Left ventricle myocardium inferior (tissue), 1 donor: ENCODE measurements at regions not wholly inside any gene's neighbourhood (a gene's known extent, or its start where the extent isn't known, plus 50 kb on each side); places are given as distances from the start of the nearest gene placed in this dataset.

Source experiments
- DNase-seq: peaks from one replicate; pipeline ENCODE4 v3.0.0-alpha.2; 2020
- H3K27ac ChIP-seq: fragments of 200-600 bp; replicated peaks from 2 replicates; pipeline ENCODE4 v1.8.0; 2021
- H3K27me3 ChIP-seq: fragments of 200-600 bp; 2 replicates; pipeline ENCODE4 v1.8.0; 2021; ENCODE audit warnings: low read depth
- H3K36me3 ChIP-seq: fragments of 200-600 bp; 2 replicates; pipeline ENCODE4 v1.8.0; 2021
- H3K4me1 ChIP-seq: fragments of 200-600 bp; 2 replicates; pipeline ENCODE4 v1.8.0; 2021
- H3K4me3 ChIP-seq: fragments of 200-600 bp; 2 replicates; pipeline ENCODE4 v1.8.0; 2021; ENCODE audit warnings: mild to moderate bottlenecking, moderate library complexity
- H3K9me3 ChIP-seq: fragments of 200-600 bp; replicated peaks from 2 replicates; pipeline ENCODE4 v1.8.0; 2021
- CTCF ChIP-seq: fragments of 200-600 bp; IDR thresholded peaks from 2 replicates; pipeline ENCODE4 v1.8.0; 2021; ENCODE audit warnings: antibody characterized with exemption, mild to moderate bottlenecking, borderline replicate concordance
- intact Hi-C: fragments of 100-400 bp; cut with micrococcal nuclease; formaldehyde crosslinking; loops from one replicate; pipeline ENCODE4 v1.11.0; 2022
- donor health status: DM: no; HTN: yes; CAD: no; lungs with severe emphysema.

GRCh38 chr5:74334062-74334761 is 306.3 kb downstream of the ENC1 start:
- no peak overlapping the region for H3K4me3 ChIP-seq
- H3K27me3 ChIP-seq, result no peaks in the 10 kb centered on the region
- no peak for TF ChIP-seq CTCF
- no peaks in the 10 kb centered on the region for H3K4me1 ChIP-seq
- no peaks in the 10 kb centered on the region for H3K9me3 ChIP-seq
- intact Hi-C loops, result no loop called here
- no peak overlapping the region for H3K27ac ChIP-seq
- no peak for DNase-seq
- no peaks in the 10 kb centered on the region for H3K36me3 ChIP-seq

- DNase-seq, result no peak
- H3K4me1 ChIP-seq, result no peaks in the 10 kb centered on the region
- H3K4me3 ChIP-seq, result no peak overlapping the region
- H3K36me3 ChIP-seq, result no peaks in the 10 kb centered on the region
- intact Hi-C loops, result no loop called here
- no peaks in the 10 kb centered on the region for H3K9me3 ChIP-seq
- H3K27me3 ChIP-seq, result no peaks in the 10 kb centered on the region
- TF ChIP-seq CTCF, result no peak
- no peak overlapping the region for H3K27ac ChIP-seq
Observed at GRCh38 chr5:74333430-74333829, 307.1 kb downstream of the ENC1 start.

DNA sequence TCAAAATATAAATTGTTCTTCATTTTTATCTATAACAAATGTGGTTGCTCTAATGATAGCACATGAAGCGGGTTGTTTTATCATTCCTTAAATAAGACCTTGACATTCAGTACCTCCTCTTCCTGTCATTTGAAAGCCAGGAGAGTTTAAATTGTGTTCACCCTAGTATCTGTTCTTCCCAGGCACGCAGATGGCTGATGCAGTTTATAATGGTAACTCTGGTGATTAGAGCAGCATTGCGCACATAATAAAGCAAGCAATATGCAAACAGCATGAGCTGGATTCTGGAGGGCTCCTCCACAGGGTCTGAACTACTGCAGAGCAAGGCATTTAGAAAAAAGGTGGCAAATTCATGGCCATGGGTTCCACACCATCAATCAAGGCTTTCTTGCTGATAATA is 307.8 kb downstream of the ENC1 start:
- H3K27me3 ChIP-seq, result no peaks in the 10 kb centered on the region
- no peak for TF ChIP-seq CTCF
- intact Hi-C loops, result no loop called here
- H3K4me3 ChIP-seq, result no peak overlapping the region
- H3K27ac ChIP-seq, result no peak overlapping the region
- H3K4me1 ChIP-seq, result no peaks in the 10 kb centered on the region
- DNase-seq, result no peak
- no peaks in the 10 kb centered on the region for H3K36me3 ChIP-seq
- H3K9me3 ChIP-seq, result no peaks in the 10 kb centered on the region

DNA sequence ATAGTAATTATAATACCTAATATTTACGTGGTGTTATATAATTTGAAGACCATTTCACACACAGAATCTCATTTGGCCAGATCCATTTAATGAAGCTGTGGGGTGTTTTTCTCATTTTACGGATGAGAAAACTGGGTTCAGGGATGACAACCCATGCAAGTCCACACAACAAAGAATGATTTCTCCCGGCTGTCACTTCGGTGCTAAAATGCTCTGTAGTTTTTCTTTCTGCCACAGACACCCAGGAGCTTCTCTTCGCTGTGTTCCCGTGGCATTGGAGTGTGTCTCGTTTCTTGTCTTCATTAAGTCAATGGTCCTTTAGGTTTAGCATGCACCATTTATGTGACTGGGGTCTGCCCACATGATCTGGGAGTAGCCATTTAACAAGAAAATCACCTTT is 308.5 kb downstream of the ENC1 start:
- intact Hi-C loops, result no loop called here
- H3K36me3 ChIP-seq, result no peaks in the 10 kb centered on the region
- TF ChIP-seq CTCF, result no peak
- H3K4me3 ChIP-seq, result no peak overlapping the region
- H3K27me3 ChIP-seq, result no peaks in the 10 kb centered on the region
- H3K4me1 ChIP-seq, result no peaks in the 10 kb centered on the region
- H3K9me3 ChIP-seq, result no peaks in the 10 kb centered on the region
- no peak for DNase-seq
- no peak overlapping the region for H3K27ac ChIP-seq

DNA sequence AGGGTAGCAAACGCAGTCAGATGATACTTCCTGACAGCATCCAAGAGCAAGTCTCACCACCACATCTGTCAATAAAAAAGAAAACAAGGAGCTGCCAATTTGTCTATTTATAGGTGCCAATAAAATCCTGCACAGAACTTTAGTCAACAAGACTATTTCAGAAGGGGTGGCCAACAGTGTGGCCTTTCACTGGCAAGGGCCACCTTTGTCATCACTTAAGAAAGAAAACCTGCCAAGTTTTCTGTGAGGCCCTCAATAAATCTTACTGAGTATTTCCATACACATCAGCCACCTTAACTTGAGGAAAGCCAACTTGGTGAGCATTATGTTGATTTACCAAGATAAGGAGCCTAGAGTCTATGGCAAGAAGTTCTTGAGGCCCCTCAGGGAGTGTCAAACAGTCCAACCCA is 312.3 kb downstream of the ENC1 start:
- H3K4me1 ChIP-seq, result no peaks in the 10 kb centered on the region
- TF ChIP-seq CTCF, result no peak
- no peak overlapping the region for H3K4me3 ChIP-seq
- no peaks in the 10 kb centered on the region for H3K36me3 ChIP-seq
- no peak overlapping the region for H3K27ac ChIP-seq
- DNase-seq, result no peak
- no peaks in the 10 kb centered on the region for H3K9me3 ChIP-seq
- no peaks in the 10 kb centered on the region for H3K27me3 ChIP-seq
- intact Hi-C loops, result no loop called here
